LNCAP (cell line): ENCODE measurements at regions not wholly inside any gene's neighbourhood (a gene's known extent, or its start where the extent isn't known, plus 50 kb on each side); places are given as distances from the start of the nearest gene placed in this dataset.

ENCODE experiments used
- TF ChIP-seq, protein P1 (sequence below): fragments of 450-650 bp; IDR thresholded peaks from 2 replicates; pipeline ENCODE4 v1.5.1; 2017; ENCODE audit warnings: mild to moderate bottlenecking

DNA sequence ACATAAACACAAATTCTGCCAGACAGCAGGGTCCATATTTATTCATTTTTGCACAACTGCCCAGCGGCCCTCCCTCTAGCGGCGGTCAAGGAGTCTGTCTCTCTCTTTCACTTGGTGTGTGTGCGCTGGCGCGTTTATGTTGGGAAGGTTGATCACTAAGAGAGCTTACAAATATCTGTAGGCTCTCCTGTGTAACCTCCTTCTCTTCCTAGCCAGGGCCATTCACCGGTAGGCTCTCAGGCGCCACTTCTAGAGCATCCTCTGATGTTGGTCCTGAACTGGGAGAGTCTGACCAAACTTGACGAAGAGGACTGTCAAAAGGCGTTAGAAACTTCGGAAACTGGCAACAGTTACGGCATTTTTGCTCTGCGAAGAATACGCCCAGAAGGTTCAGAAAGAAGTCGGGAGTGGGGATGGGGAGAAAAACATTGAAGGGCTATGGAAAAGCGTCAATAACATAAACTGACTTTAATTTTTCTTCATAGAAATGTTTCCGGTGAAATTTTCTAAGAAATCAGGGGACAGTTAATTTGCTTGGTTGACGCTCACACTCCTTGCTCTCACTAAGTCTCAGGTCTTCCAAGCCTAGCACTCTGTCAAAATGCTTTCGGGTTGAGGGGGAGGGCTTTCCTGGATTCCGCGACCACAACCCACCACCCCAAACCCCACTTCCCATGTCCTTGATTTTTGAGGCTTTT, 731.1 kb downstream of the ZWINT start:
- TF ChIP-seq, protein P1, sequence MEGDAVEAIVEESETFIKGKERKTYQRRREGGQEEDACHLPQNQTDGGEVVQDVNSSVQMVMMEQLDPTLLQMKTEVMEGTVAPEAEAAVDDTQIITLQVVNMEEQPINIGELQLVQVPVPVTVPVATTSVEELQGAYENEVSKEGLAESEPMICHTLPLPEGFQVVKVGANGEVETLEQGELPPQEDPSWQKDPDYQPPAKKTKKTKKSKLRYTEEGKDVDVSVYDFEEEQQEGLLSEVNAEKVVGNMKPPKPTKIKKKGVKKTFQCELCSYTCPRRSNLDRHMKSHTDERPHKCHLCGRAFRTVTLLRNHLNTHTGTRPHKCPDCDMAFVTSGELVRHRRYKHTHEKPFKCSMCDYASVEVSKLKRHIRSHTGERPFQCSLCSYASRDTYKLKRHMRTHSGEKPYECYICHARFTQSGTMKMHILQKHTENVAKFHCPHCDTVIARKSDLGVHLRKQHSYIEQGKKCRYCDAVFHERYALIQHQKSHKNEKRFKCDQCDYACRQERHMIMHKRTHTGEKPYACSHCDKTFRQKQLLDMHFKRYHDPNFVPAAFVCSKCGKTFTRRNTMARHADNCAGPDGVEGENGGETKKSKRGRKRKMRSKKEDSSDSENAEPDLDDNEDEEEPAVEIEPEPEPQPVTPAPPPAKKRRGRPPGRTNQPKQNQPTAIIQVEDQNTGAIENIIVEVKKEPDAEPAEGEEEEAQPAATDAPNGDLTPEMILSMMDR = no peak; the same call in 1 of the 2 replicates

DNA sequence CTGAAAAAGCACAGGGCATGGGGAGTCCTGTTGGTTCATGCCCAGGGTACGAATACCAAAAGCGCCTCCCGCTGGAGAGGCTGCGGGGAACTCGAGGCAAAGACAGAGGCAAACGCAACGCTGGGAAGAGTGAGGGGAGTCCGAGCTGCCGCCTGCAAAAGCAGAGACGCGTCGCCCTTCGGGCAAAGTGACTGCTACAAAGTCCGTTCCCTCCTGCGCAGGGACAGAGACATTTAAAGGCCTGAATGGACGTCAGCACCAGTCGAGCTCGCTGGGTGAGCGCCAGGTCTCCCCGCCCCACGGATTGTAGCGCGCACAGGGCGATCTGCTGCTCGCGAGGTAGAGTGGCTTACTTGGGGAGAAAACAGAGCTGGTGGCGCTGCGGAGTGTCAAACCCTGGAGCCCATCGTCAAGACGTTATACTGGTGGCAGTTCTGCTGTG, 732.8 kb downstream of the ZWINT start:
- TF ChIP-seq, protein P1 = no peak

DNA sequence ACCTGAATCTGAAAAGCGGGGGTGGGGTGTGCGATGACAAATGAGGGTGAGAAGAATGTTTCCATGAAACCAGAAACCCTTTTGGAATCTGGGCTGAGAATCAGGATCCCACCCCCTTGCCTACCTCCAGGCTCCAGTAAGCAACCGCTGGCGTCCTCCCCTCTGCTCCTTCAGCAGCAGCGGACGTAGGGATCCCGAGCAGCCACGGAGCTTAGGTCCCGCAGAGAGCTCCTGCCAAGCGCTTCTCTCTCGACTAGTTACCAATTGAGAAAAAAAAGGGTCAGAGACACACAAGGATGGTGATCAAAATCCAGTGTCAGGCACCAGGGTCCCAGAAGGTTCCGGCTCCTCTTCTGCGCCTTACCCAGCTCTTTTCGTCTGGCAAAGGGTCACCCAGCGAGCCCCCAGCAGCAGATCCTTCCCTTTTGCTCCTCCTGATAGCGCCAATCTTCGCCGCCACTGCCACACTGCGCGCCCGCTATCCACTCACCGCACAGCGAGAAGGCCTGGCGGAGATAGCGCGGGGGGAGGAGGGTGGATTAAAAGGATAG, 733.5 kb downstream of the ZWINT start:
- TF ChIP-seq, protein P1 = no peak

DNA sequence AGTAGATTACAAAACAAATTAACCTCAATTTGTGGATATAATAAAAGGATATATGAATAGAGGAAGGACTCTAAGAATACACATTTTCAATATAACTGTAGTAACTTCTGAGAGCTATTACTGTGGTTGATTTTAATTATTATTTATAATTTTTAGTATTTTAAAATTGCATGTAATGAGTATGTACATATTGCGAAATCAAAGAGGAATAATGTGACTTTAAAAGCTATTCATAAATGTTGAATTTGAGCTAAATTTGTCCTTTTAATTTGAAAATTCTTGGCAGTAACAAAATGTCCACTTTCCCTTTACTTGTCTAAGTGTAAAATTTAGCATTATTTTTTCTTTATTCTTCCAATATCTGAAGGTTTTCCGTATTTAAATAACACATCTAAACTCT, 750.6 kb upstream of the PCDH15 start:
- TF ChIP-seq, protein P1 = no peak

DNA sequence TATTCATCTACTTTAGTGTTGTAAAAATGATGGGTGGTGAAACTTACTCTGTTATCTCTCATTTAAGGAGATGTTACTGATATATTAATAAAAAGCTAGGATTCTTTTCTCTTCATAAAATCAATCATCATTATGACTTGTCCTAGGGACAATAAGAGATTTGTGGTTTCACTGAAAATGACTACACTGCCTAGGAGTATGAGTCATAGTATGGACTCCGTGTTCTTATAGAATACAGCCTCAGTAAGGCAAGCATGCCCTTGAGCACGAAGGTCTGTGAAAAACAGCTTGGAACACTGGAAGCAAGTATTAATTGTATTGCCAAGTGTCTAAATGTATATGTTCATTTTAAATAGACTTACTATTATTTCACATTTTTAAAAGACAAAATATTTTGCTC, 749.2 kb upstream of the PCDH15 start:
- TF ChIP-seq, protein P1 = no peak

DNA sequence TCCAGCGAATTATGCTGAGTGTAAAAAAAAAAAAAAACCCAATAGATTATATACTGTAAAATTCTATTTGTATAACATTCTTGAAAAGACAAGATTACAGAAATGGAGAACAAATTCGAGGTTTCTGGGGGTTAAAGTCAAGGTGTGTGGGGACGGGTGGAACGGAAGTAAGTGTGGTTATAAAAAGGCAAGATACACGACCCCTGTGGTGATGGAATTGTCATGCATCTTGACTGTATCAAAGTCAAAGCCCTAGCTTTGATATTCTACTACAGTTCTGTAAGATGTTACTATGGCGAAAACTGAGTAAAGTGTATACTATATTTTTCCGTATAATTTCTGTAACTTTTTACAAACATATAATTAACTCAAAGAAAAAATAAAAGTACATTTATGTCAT, 718.2 kb upstream of the PCDH15 start:
- TF ChIP-seq, protein P1 = no peak

DNA sequence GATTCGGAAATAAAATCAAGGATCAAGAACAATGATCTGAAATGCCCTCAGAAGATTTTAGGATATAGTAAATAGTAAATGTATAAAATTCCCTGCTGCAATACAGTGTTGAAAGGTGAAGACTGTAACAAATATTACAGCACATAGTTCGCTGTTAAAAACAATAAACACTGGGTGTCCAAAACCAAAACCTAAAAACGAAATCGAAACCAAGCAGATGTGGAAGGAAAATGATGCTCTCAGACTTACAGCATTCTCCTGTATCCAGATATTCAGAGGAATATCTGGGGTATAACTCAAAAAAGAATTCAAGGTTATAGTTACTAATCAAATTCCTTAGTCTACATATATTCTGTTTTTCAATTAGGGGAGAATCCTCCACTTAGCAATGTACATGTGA, 708.1 kb upstream of the PCDH15 start:
- TF ChIP-seq, protein P1 = no peak
